HepG2 (cell line): ENCODE measurements at regions not wholly inside any gene's neighbourhood (a gene's known extent, or its start where the extent isn't known, plus 50 kb on each side); places are given as distances from the start of the nearest gene placed in this dataset.

ENCODE experiments used
- ATAC-seq: fragments of 200-7000 bp; cut with Tn5 transposase; 3 replicates; pipeline ENCODE4 v1.9.1; 2020; ENCODE audit warnings: mild to moderate bottlenecking, moderate library complexity
- BruUV-seq: library from RNA; stranded (reverse); fragments of 400-500 nt; replicated peaks from 2 replicates; lab custom pipeline; 2021; lab: Mats Ljungman, UMichigan
- CTCF ChIA-PET: fragments of 300-600 bp; formaldehyde crosslinking; extraction: SDS; loops from one replicate; lab custom pipeline; 2021; ENCODE audit warnings: low total read pairs, inconsistent platforms, low intra/inter-chr PET ratio; lab: Yijun Ruan, JAX
- POLR2A ChIA-PET: fragments of 350-600 bp; sonication (Branson Sonifier 250); formaldehyde crosslinking; loops from one replicate; lab custom pipeline; 2020; ENCODE audit warnings: antibody characterized with exemption, inconsistent platforms; lab: Yijun Ruan, JAX
- DNase-seq: peaks from one replicate; pipeline ENCODE4 v3.0.0-alpha.2; 2015; ENCODE audit warnings: low spot score
- FAIRE-seq: peaks from 3 replicates; lab custom pipeline; 2011; peaks lifted over from hg19 to GRCh38; lab: Jason Lieb, UNC
- H2AFZ ChIP-seq: one replicate; pipeline ENCODE4 v1.6.1; 2011; ENCODE audit warnings: low read length, inconsistent platforms
- H3K27ac ChIP-seq: fragments of 300-600 bp; 3 replicates; pipeline ENCODE4 v1.8.0; 2011; ENCODE audit warnings: mixed run types, mild to moderate bottlenecking, mixed read lengths, low read length, inconsistent platforms; ENCODE audit not compliant: insufficient read depth; ENCODE audit errors: extremely low read length
- H3K27me3 ChIP-seq, 2 experiments: fragments of 200-600 bp in 1 of 2; 2 replicates in 1 of 2; 3 replicates in 1 of 2; pipeline versions ENCODE4 v1.6.0 to v1.8.0; 2011; ENCODE audit warnings: low read length in 2 of 2, mild to moderate bottlenecking in 2 of 2, moderate library complexity in 2 of 2, inconsistent platforms in 1 of 2; ENCODE audit not compliant: insufficient read depth in 2 of 2, control insufficient read depth in 1 of 2
- H3K36me3 ChIP-seq, 2 experiments: fragments of 200-600 bp in 1 of 2; replicated peaks in 1 of 2; 2 replicates in 1 of 2; 3 replicates in 1 of 2; pipeline versions ENCODE4 v1.5.1 to v1.8.0; 2011; ENCODE audit warnings: low read length in 2 of 2, inconsistent platforms in 1 of 2; ENCODE audit not compliant: insufficient read depth in 2 of 2, control insufficient read depth in 1 of 2
- H3K4me1 ChIP-seq: 2 replicates; pipeline ENCODE4 v1.5.1; 2012; ENCODE audit warnings: low read length, inconsistent platforms; ENCODE audit not compliant: insufficient read depth
- H3K4me2 ChIP-seq: 2 replicates; pipeline ENCODE4 v1.6.0; 2011; ENCODE audit warnings: low read depth, low read length, inconsistent platforms
- H3K4me3 ChIP-seq, 3 experiments: fragments of 200-600 bp in 1 of 3; sonication (generic), shearing (Covaris generic) in 1 of 3; replicated peaks in 1 of 3; 2 replicates each; pipeline ENCODE4 v1.5.1; 2011 to 2016; ENCODE audit warnings: low read length in 3 of 3, inconsistent platforms in 2 of 3, low read depth in 2 of 3, mild to moderate bottlenecking in 2 of 3, control low read depth in 1 of 3, mixed read lengths in 1 of 3; ENCODE audit not compliant: insufficient read depth in 1 of 3
- H3K79me2 ChIP-seq: one replicate; pipeline ENCODE4 v1.6.1; 2011; ENCODE audit warnings: low read length, inconsistent platforms; ENCODE audit not compliant: insufficient read depth
- H3K9ac ChIP-seq: 2 replicates; pipeline ENCODE4 v1.6.0; 2011; ENCODE audit warnings: mild to moderate bottlenecking, low read depth, low read length, inconsistent platforms; ENCODE audit not compliant: insufficient read depth
- H3K9me3 ChIP-seq: 2 replicates; pipeline ENCODE4 v1.5.1; 2012; ENCODE audit warnings: mild to moderate bottlenecking, low read length
- H4K20me1 ChIP-seq: 2 replicates; pipeline ENCODE4 v1.6.0; 2011; ENCODE audit warnings: inconsistent platforms, mild to moderate bottlenecking, low read length, moderate library complexity; ENCODE audit not compliant: insufficient read depth
- ADNP ChIP-seq: sonication (generic); formaldehyde crosslinking; IDR thresholded peaks from 2 replicates; pipeline ENCODE4 v1.4.0; 2020; ENCODE audit warnings: missing genetic modification reagents
- AKAP8 ChIP-seq: sonication (generic); formaldehyde crosslinking; IDR thresholded peaks from 2 replicates; pipeline ENCODE4 v1.5.1; 2020; ENCODE audit warnings: mild to moderate bottlenecking, missing genetic modification reagents
- ETV5 ChIP-seq: IDR thresholded peaks from 2 replicates; pipeline ENCODE4 v1.6.1; 2018; ENCODE audit warnings: missing biosample characterization, missing genetic modification reagents, inconsistent platforms, borderline replicate concordance
- FOXO1 ChIP-seq: sonication (generic); formaldehyde crosslinking; IDR thresholded peaks from 2 replicates; pipeline ENCODE4 v1.4.0; 2020; ENCODE audit warnings: missing genetic modification reagents
- HDAC6 ChIP-seq: fragments of 200-600 bp; sonication (generic); IDR thresholded peaks from 2 replicates; pipeline ENCODE4 v1.7.0; 2017; ENCODE audit warnings: mild to moderate bottlenecking, antibody characterized with exemption, low read length, low read depth
- MAF1 ChIP-seq: sonication (generic); formaldehyde crosslinking; IDR thresholded peaks from 2 replicates; pipeline ENCODE4 v1.5.0; 2020; ENCODE audit warnings: missing genetic modification reagents, borderline replicate concordance
- PAX8 ChIP-seq: sonication (generic); formaldehyde crosslinking; IDR thresholded peaks from 2 replicates; pipeline ENCODE4 v1.8.0; 2022; ENCODE audit warnings: mild to moderate bottlenecking, missing genetic modification reagents, borderline replicate concordance
- SMAD3 ChIP-seq: sonication (generic); formaldehyde crosslinking; IDR thresholded peaks from 2 replicates; pipeline ENCODE4 v1.4.0; 2020; ENCODE audit warnings: missing genetic modification reagents
- ZMAT3 ChIP-seq: sonication (generic); formaldehyde crosslinking; conservative IDR thresholded peaks from 2 replicates; pipeline ENCODE4 v1.7.0; 2021; ENCODE audit warnings: missing genetic modification reagents
- ZNF205 ChIP-seq: IDR thresholded peaks from 2 replicates; pipeline ENCODE4 v1.6.1; 2018; ENCODE audit warnings: missing biosample characterization, missing genetic modification reagents
- ZNF501 ChIP-seq: sonication (generic); formaldehyde crosslinking; IDR thresholded peaks from 2 replicates; pipeline ENCODE4 v1.5.1; 2020; ENCODE audit warnings: mild to moderate bottlenecking, moderate library complexity, missing genetic modification reagents
- ZNF749 ChIP-seq: sonication (generic); formaldehyde crosslinking; IDR thresholded peaks from 2 replicates; pipeline ENCODE4 v1.8.0; 2022; ENCODE audit warnings: mild to moderate bottlenecking, missing genetic modification reagents, moderate library complexity, borderline replicate concordance
- ZNF879 ChIP-seq: sonication (generic); formaldehyde crosslinking; IDR thresholded peaks from 2 replicates; pipeline ENCODE4 v1.8.1; 2023; ENCODE audit warnings: missing genetic modification reagents
- WGBS: methylation state at CpG from one replicate; pipeline ENCODE4 v1.1.6; 2017; ENCODE audit warnings: low lambda C conversion rate; 5-methylcytosine and 5-hydroxymethylcytosine counted together
- in situ Hi-C: cut with HindIII; loops from 2 replicates; pipeline ENCODE4 v1.10.0; 2017; ENCODE audit warnings: low pct_unique_long_range_greater_than_20kb; ENCODE audit not compliant: extremely low pct_ligation_motif_present
- intact Hi-C: fragments of 100-400 bp; cut with micrococcal nuclease; formaldehyde crosslinking; loops from one replicate; pipeline ENCODE4 v1.10.0; 2022; ENCODE audit not compliant: unreplicated experiment
- TF ChIP-seq, protein P1 (sequence below): sonication (generic); formaldehyde crosslinking; IDR thresholded peaks from 2 replicates; pipeline ENCODE4 v1.5.1; 2020; ENCODE audit warnings: missing genetic modification reagents, mild to moderate bottlenecking, borderline replicate concordance
- TF ChIP-seq, protein P2 (sequence below): sonication (generic); formaldehyde crosslinking; IDR thresholded peaks from 2 replicates; pipeline ENCODE4 v1.4.0; 2020; ENCODE audit warnings: missing genetic modification reagents
- TF ChIP-seq, protein P3 (sequence below): sonication (generic); formaldehyde crosslinking; IDR thresholded peaks from 2 replicates; pipeline ENCODE4 v1.5.0; 2020; ENCODE audit warnings: mild to moderate bottlenecking, missing genetic modification reagents, moderate library complexity
- TF ChIP-seq, protein P4 (sequence below): sonication (generic); formaldehyde crosslinking; IDR thresholded peaks from 2 replicates; pipeline ENCODE4 v1.5.1; 2020; ENCODE audit warnings: mild to moderate bottlenecking, missing genetic modification reagents, moderate library complexity
- TF ChIP-seq, protein P5 (sequence below): IDR thresholded peaks from 2 replicates; pipeline ENCODE4 v1.6.1; 2016; ENCODE audit warnings: missing genetic modification reagents, missing compliant biosample characterization

DNA sequence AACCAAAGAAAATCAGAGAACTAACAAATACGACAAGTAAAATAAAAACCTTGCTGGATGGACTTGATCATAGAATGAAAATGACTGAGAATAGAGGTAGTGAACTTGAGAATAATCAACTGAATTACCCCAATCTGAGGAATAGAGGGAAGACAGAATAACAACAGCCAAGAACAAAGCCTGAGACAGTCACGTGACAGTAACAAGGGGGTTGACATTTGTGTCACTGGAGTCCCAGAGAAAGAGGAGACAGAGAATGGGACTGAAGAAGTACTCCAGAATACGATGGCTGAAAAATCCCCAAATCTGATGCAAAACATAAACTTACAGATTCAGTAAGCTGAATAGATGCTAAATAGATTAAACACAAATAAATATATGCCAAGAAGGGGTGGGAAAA, 248.5 kb upstream of the HDAC4 start (continued):
- no peak for TF ChIP-seq AKAP8 (CRISPR knock-in tag)
- no peak for TF ChIP-seq ZNF749 (CRISPR knock-in tag)
- no peak for TF ChIP-seq ZNF501 (CRISPR knock-in tag)
- no peak for TF ChIP-seq ZNF879 (CRISPR knock-in tag)
- TF ChIP-seq HDAC6 = no peak
- no peak for TF ChIP-seq ZNF205 (CRISPR knock-in tag)
- TF ChIP-seq ZMAT3 = no peak

DNA sequence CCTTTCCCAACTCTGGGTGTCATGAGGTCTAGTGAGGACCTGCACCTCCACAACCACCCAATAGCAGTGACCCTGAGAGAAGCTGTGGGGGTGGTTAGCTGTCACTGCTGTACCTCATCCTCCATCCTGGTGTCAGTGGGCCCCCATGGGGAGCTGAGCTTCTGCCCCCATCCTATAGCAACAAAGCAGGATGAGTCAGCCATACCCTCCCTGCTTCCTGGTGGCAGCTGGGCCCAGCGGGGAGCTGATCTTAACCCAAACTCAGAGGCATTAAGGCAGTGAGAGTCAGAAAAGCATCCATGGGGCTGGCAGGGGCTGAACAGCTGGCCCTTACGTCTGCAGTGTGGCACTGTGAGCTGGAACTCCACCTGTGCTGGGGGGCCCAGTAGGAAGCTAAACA, 247.8 kb upstream of the HDAC4 start:
- H3K4me1 ChIP-seq = no peaks in the 10 kb centered on the region
- DNase-seq (no peak), ATAC-seq (no peak), FAIRE-seq (no peak)
- POLR2A ChIA-PET = no interaction called here
- H4K20me1 ChIP-seq = no peaks in the 10 kb centered on the region
- no peak overlapping the region for H3K9ac ChIP-seq
- no peak overlapping the region for H3K4me2 ChIP-seq
- TF ChIP-seq, protein P1, sequence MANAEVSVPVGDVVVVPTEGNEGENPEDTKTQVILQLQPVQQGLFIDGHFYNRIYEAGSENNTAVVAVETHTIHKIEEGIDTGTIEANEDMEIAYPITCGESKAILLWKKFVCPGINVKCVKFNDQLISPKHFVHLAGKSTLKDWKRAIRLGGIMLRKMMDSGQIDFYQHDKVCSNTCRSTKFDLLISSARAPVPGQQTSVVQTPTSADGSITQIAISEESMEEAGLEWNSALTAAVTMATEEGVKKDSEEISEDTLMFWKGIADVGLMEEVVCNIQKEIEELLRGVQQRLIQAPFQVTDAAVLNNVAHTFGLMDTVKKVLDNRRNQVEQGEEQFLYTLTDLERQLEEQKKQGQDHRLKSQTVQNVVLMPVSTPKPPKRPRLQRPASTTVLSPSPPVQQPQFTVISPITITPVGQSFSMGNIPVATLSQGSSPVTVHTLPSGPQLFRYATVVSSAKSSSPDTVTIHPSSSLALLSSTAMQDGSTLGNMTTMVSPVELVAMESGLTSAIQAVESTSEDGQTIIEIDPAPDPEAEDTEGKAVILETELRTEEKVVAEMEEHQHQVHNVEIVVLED = no peak
- TF ChIP-seq, protein P2, sequence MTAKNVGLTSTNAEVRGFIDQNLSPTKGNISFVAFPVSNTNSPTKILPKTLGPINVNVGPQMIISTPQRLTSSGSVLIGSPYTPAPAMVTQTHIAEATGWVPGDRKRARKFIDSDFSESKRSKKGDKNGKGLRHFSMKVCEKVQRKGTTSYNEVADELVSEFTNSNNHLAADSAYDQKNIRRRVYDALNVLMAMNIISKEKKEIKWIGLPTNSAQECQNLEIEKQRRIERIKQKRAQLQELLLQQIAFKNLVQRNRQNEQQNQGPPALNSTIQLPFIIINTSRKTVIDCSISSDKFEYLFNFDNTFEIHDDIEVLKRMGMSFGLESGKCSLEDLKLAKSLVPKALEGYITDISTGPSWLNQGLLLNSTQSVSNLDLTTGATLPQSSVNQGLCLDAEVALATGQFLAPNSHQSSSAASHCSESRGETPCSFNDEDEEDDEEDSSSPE (CRISPR knock-in tag) = no peak
- TF ChIP-seq ADNP (CRISPR knock-in tag) (no peak), PAX8 (no peak), ETV5 (CRISPR knock-in tag) (no peak), FOXO1 (CRISPR knock-in tag) (no peak), MAF1 (CRISPR knock-in tag) (no peak), SMAD3 (CRISPR knock-in tag) (no peak)
- TF ChIP-seq, protein P3, sequence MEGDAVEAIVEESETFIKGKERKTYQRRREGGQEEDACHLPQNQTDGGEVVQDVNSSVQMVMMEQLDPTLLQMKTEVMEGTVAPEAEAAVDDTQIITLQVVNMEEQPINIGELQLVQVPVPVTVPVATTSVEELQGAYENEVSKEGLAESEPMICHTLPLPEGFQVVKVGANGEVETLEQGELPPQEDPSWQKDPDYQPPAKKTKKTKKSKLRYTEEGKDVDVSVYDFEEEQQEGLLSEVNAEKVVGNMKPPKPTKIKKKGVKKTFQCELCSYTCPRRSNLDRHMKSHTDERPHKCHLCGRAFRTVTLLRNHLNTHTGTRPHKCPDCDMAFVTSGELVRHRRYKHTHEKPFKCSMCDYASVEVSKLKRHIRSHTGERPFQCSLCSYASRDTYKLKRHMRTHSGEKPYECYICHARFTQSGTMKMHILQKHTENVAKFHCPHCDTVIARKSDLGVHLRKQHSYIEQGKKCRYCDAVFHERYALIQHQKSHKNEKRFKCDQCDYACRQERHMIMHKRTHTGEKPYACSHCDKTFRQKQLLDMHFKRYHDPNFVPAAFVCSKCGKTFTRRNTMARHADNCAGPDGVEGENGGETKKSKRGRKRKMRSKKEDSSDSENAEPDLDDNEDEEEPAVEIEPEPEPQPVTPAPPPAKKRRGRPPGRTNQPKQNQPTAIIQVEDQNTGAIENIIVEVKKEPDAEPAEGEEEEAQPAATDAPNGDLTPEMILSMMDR (CRISPR knock-in tag) = no peak
- TF ChIP-seq, protein P4, sequence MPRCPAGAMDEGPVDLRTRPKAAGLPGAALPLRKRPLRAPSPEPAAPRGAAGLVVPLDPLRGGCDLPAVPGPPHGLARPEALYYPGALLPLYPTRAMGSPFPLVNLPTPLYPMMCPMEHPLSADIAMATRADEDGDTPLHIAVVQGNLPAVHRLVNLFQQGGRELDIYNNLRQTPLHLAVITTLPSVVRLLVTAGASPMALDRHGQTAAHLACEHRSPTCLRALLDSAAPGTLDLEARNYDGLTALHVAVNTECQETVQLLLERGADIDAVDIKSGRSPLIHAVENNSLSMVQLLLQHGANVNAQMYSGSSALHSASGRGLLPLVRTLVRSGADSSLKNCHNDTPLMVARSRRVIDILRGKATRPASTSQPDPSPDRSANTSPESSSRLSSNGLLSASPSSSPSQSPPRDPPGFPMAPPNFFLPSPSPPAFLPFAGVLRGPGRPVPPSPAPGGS = no peak
- TF ChIP-seq, protein P5, sequence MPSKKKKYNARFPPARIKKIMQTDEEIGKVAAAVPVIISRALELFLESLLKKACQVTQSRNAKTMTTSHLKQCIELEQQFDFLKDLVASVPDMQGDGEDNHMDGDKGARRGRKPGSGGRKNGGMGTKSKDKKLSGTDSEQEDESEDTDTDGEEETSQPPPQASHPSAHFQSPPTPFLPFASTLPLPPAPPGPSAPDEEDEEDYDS (CRISPR knock-in tag) = no peak
- H2AFZ ChIP-seq = no peak overlapping the region
- intact Hi-C loops (no loop called here), in situ Hi-C loops (no loop called here)
- H3K4me3 ChIP-seq = no peak overlapping the region
- H3K27me3 ChIP-seq = peaks cover 0 to 20% of the 10 kb centered on the region in 2 experiments; a peak in 3 of 5 replicates
- WGBS = 34% methylated on average over 2 of the region's 2 CpGs
- peaks cover 3% of the 10 kb centered on the region; the same call in 1 of the 2 replicates for H3K9me3 ChIP-seq
- no peaks in the 10 kb centered on the region for H3K36me3 ChIP-seq
- H3K27ac ChIP-seq = no peak overlapping the region
- BruUV-seq = no TSS peak
- H3K79me2 ChIP-seq = no peaks in the 10 kb centered on the region
- CTCF ChIA-PET = no interaction called here
